Activated T-helper 1 cell treated with anti-CD3 and anti-CD28 coated beads, Interleukin-12 subunit alpha, Interleukin-12 subunit beta, Interleukin-2, Interleukin-4 antibody, amounts not matched to agents 30 ng/mL and 10 ng/mL and 1 ng/mL, durations not matched to agents 14 hours and 24 hours and 36 hours (primary cell): ENCODE measurements at regions not wholly inside any gene's neighbourhood (a gene's known extent, or its start where the extent isn't known, plus 50 kb on each side); places are given as distances from the start of the nearest gene placed in this dataset.
"Not testable (repeated sequence)": the region's sequence is repeated elsewhere in the genome, so short reads cannot be mapped to it uniquely, and the experiment has no call there.

ENCODE experiments used
- DNase-seq: peaks from one replicate; pipeline ENCODE4 v3.0.0; 2021; ENCODE audit warnings: low spot score
- H3K27ac Mint-ChIP-seq: one replicate; pipeline ENCODE4 v1.8.0; 2021; ENCODE audit warnings: mild to moderate bottlenecking, mixed read lengths
- H3K27me3 Mint-ChIP-seq: one replicate; pipeline ENCODE4 v1.8.0; 2022; ENCODE audit warnings: mild to moderate bottlenecking, moderate library complexity, mixed read lengths; ENCODE audit not compliant: insufficient read depth
- H3K36me3 Mint-ChIP-seq: one replicate; pipeline ENCODE4 v1.8.0; 2021; ENCODE audit warnings: low read depth, mixed read lengths
- H3K4me1 Mint-ChIP-seq: one replicate; pipeline ENCODE4 v1.8.0; 2021; ENCODE audit warnings: low read depth, mixed read lengths
- H3K4me3 Mint-ChIP-seq: one replicate; pipeline ENCODE4 v1.8.0; 2021; ENCODE audit warnings: mild to moderate bottlenecking, moderate library complexity, mixed read lengths
- H3K9me3 Mint-ChIP-seq: one replicate; pipeline ENCODE4 v1.8.0; 2021; ENCODE audit warnings: mixed read lengths
- intact Hi-C: fragments of 100-400 bp; cut with micrococcal nuclease; formaldehyde crosslinking; loops from one replicate; pipeline ENCODE4 v1.15.1; 2024

GRCh38 chr3:198096015-198096414, 136.0 kb downstream of the LMLN start:
- Mint-ChIP-seq H3K36me3 (peaks cover 2% of the 10 kb centered on the region), H3K27ac (no peak overlapping the region), H3K4me3 (no peak overlapping the region), H3K27me3 (peaks cover 18% of the 10 kb centered on the region), H3K4me1 (peaks cover 5% of the 10 kb centered on the region), H3K9me3 (peaks cover 10% of the 10 kb centered on the region)
- DNase-seq, result no peak
- intact Hi-C loops, result no loop called here

- Mint-ChIP-seq H3K27ac (no peak overlapping the region), H3K27me3 (peaks cover 16% of the 10 kb centered on the region), H3K4me3 (no peak overlapping the region), H3K9me3 (peaks cover 10% of the 10 kb centered on the region), H3K36me3 (peaks cover 2% of the 10 kb centered on the region), H3K4me1 (peaks cover 5% of the 10 kb centered on the region)
- no peak for DNase-seq
- intact Hi-C loops, result no loop called here
These were observed 137.0 kb downstream of the LMLN start for GRCh38 chr3:198097048-198097447.

GRCh38 chr3:198098661-198099081, 138.7 kb downstream of the LMLN start:
- DNase-seq, intact Hi-C loops, H3K9me3 Mint-ChIP-seq, H3K4me3 Mint-ChIP-seq, H3K36me3 Mint-ChIP-seq, H3K27me3 Mint-ChIP-seq, H3K4me1 Mint-ChIP-seq: not testable (repeated sequence)
- H3K27ac Mint-ChIP-seq, result peak overlapping the region; percentile 45

- DNase-seq, H3K4me1 Mint-ChIP-seq, intact Hi-C loops, H3K36me3 Mint-ChIP-seq, H3K27ac Mint-ChIP-seq, H3K4me3 Mint-ChIP-seq, H3K27me3 Mint-ChIP-seq: not testable (repeated sequence)
- H3K9me3 Mint-ChIP-seq, result peaks cover 22% of the 10 kb centered on the region
These were observed 143.1 kb downstream of the LMLN start for GRCh38 chr3:198103070-198103469.

GRCh38 chr3:198106265-198106664, 146.2 kb downstream of the LMLN start:
- Mint-ChIP-seq H3K4me3 (peak overlapping the region; percentile 30), H3K4me1 (peaks cover 5% of the 10 kb centered on the region), H3K27ac (peak overlapping the region; percentile 75), H3K36me3 (no peaks in the 10 kb centered on the region), H3K9me3 (peaks cover 17% of the 10 kb centered on the region), H3K27me3 (peaks cover 20% of the 10 kb centered on the region)
- intact Hi-C loops, result no loop called here
- DNase-seq, result no peak

GRCh38 chr3:198107840-198108734, 148.1 kb downstream of the LMLN start:
- H3K9me3 Mint-ChIP-seq, result peaks cover 17% of the 10 kb centered on the region
- H3K27ac Mint-ChIP-seq, result no peak overlapping the region
- DNase-seq, result no peak
- peaks cover 27% of the 10 kb centered on the region for H3K27me3 Mint-ChIP-seq
- no peaks in the 10 kb centered on the region for H3K36me3 Mint-ChIP-seq
- intact Hi-C loops, result no loop called here
- peaks cover 6% of the 10 kb centered on the region for H3K4me1 Mint-ChIP-seq
- H3K4me3 Mint-ChIP-seq, result no peak overlapping the region

GRCh38 chr3:198109883-198110282, 149.9 kb downstream of the LMLN start:
- intact Hi-C loops, result no loop called here
- Mint-ChIP-seq H3K36me3 (no peaks in the 10 kb centered on the region), H3K4me1 (peaks cover 10% of the 10 kb centered on the region), H3K4me3 (no peak overlapping the region), H3K27ac (no peak overlapping the region), H3K9me3 (peaks cover 17% of the 10 kb centered on the region), H3K27me3 (peaks cover 41% of the 10 kb centered on the region)
- no peak for DNase-seq

- H3K27me3 Mint-ChIP-seq, result peaks cover 46% of the 10 kb centered on the region
- peaks cover 9% of the 10 kb centered on the region for H3K9me3 Mint-ChIP-seq
- intact Hi-C loops, result no loop called here
- no peak for DNase-seq
- H3K4me1 Mint-ChIP-seq, result peaks cover 6% of the 10 kb centered on the region
- no peaks in the 10 kb centered on the region for H3K36me3 Mint-ChIP-seq
- no peak overlapping the region for H3K27ac Mint-ChIP-seq
- H3K4me3 Mint-ChIP-seq, result no peak overlapping the region
These were observed 152.0 kb downstream of the LMLN start for GRCh38 chr3:198112031-198112430.

GRCh38 chr3:198113206-198114053, 153.4 kb downstream of the LMLN start:
- Mint-ChIP-seq H3K4me3 (peak overlapping the region; percentile 19), H3K9me3 (no peaks in the 10 kb centered on the region), H3K4me1 (peaks cover 6% of the 10 kb centered on the region), H3K36me3 (no peaks in the 10 kb centered on the region), H3K27ac (no peak overlapping the region), H3K27me3 (peaks cover 50% of the 10 kb centered on the region)
- intact Hi-C loops, result no loop called here
- no peak for DNase-seq

- H3K4me3 Mint-ChIP-seq, H3K36me3 Mint-ChIP-seq, H3K9me3 Mint-ChIP-seq, DNase-seq, intact Hi-C loops, H3K27ac Mint-ChIP-seq, H3K4me1 Mint-ChIP-seq: not testable (repeated sequence)
- peaks cover 47% of the 10 kb centered on the region for H3K27me3 Mint-ChIP-seq
These were observed 154.5 kb downstream of the LMLN start for GRCh38 chr3:198114516-198114915.

GRCh38 chr3:198122184-198122583, 162.2 kb downstream of the LMLN start:
- intact Hi-C loops, DNase-seq, H3K27ac Mint-ChIP-seq, H3K36me3 Mint-ChIP-seq, H3K9me3 Mint-ChIP-seq, H3K4me1 Mint-ChIP-seq, H3K4me3 Mint-ChIP-seq: not testable (repeated sequence)
- peaks cover 23% of the 10 kb centered on the region for H3K27me3 Mint-ChIP-seq

GRCh38 chr3:198137038-198137835, 177.2 kb downstream of the LMLN start:
- intact Hi-C loops, DNase-seq, H3K27me3 Mint-ChIP-seq, H3K36me3 Mint-ChIP-seq, H3K4me1 Mint-ChIP-seq, H3K9me3 Mint-ChIP-seq, H3K4me3 Mint-ChIP-seq, H3K27ac Mint-ChIP-seq: not testable (repeated sequence)
